Mucosa of rectum (tissue), 2 donors: ENCODE measurements at regions not wholly inside any gene's neighbourhood (a gene's known extent, or its start where the extent isn't known, plus 50 kb on each side); places are given as distances from the start of the nearest gene placed in this dataset.

Experiments used
- H3K27ac ChIP-seq, 2 donors: one replicate each; pipeline ENCODE4 v1.7.0; 2013; ENCODE audit warnings: inconsistent platforms in 2 of 2, low read depth in 2 of 2, low read length in 2 of 2
- H3K27me3 ChIP-seq, 2 donors: one replicate each; pipeline ENCODE4 v1.7.0; 2013; ENCODE audit warnings: low read length in 2 of 2; ENCODE audit not compliant: control insufficient read depth in 2 of 2, insufficient read depth in 2 of 2
- H3K36me3 ChIP-seq, 2 donors: one replicate each; pipeline ENCODE4 v1.7.0; 2013; ENCODE audit warnings: low read length in 2 of 2; ENCODE audit not compliant: control insufficient read depth in 2 of 2, insufficient read depth in 2 of 2
- H3K4me1 ChIP-seq, 2 donors: one replicate each; pipeline ENCODE4 v1.7.0; 2013; ENCODE audit warnings: low read length in 2 of 2, mild to moderate bottlenecking in 1 of 2; ENCODE audit not compliant: control insufficient read depth in 2 of 2, insufficient read depth in 2 of 2
- H3K4me3 ChIP-seq, 2 donors: one replicate each; pipeline ENCODE4 v1.7.0; 2013; ENCODE audit warnings: low read length in 2 of 2
- H3K9ac ChIP-seq, 2 donors: one replicate each; pipeline ENCODE4 v1.7.0; 2013; ENCODE audit warnings: low read length in 2 of 2, low read depth in 1 of 2, mild to moderate bottlenecking in 1 of 2
- H3K9me3 ChIP-seq, 2 donors: one replicate each; pipeline ENCODE4 v1.7.0; 2013; ENCODE audit warnings: low read length in 2 of 2; ENCODE audit not compliant: control insufficient read depth in 2 of 2
- donor health status: healthy.
- donor health status: Normal muscosa, but diverticular disease.

DNA sequence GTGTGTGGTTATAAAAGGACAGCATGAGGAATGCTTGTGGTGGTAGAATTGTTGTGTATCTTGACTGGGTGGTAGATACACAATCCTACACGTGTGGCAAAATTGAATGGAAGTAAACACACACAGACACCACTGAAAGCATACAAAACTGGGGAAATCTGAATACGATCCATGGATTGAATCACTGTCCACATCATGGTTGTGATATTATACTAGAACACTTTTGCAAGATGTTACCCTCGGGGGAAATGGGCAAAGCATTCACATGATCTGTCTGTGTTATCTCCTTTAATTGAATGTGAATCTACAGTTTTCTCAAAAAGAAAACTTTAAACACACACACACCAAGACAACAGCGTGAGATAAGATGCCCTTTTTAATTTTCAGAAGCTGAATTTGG, 165.2 kb upstream of the CELF2 start:
- Histone ChIP-seq H3K27ac (no peak overlapping the region), H3K9ac (no peak overlapping the region), H3K36me3 (no peaks in the 10 kb centered on the region), H3K27me3 (no peaks in the 10 kb centered on the region), H3K4me1 (peaks cover 2% of the 10 kb centered on the region in 2 donors), H3K9me3 (no peaks in the 10 kb centered on the region), H3K4me3 (no peak overlapping the region)

DNA sequence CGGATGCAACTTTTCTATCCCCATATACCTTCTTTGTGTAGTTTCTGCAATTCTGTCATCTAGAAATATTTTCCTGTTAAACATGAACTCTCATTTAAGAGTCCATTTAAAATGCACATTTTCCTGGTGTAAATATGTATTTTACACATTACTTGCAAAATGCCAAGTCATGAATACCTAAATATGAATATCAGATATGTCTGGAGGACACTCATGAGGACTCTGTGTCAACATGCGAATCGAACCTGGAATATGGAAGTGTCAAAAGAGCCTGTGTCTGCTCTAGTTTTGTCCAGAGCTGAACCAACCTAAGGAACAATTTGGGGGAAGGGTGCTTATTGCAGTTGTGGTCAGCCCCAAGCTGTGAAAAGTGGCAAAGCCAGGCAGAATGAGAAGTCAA, 163.7 kb upstream of the CELF2 start:
- Histone ChIP-seq H3K36me3 (no peaks in the 10 kb centered on the region), H3K4me3 (no peak overlapping the region), H3K9me3 (no peaks in the 10 kb centered on the region), H3K27me3 (no peaks in the 10 kb centered on the region), H3K4me1 (no peaks in the 10 kb centered on the region), H3K27ac (no peak overlapping the region), H3K9ac (no peak overlapping the region)

DNA sequence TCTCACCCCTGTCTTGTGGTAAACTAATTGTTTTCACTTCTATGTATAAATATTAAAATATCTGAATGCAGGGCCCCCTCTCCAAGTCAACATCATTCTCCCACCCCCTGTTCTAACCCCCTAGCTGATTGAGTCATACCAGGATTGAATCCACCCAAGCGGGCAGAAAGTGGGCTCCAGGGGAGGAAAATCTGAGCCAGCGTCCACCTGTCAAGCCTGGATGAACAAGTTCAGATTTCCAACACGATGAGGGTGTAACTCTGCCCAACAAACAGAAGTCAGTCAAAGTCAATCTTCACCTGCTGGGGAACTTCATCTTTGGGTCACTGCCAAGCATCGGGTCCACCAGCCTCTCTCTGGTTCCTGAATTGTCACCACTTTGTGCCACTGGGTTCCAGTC, 162.9 kb upstream of the CELF2 start:
- Histone ChIP-seq H3K9ac (no peak overlapping the region), H3K36me3 (no peaks in the 10 kb centered on the region), H3K4me3 (no peak overlapping the region), H3K9me3 (no peaks in the 10 kb centered on the region), H3K27ac (no peak overlapping the region), H3K27me3 (no peaks in the 10 kb centered on the region), H3K4me1 (no peaks in the 10 kb centered on the region)

DNA sequence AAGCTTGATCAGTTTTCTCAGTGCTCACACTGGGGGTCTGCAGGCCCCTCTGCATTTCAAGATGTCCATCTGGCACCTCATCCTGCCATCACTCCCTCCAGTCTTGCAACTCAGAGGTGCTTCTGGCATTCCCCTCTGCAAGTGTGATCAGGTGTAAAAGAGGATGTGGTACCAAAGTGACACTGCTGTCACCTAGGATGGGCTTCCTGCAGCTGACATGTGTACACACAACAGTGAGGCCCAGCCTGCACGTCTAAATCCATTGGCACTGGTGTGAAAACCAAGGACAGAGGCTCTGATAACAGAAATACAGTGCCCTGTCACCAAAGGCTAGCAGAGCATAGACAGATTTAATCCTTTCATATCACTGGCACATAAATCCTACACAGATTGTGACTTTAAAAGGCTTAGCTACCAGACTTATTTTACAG, 162.5 kb upstream of the CELF2 start:
- no peak overlapping the region for H3K4me3 ChIP-seq

DNA sequence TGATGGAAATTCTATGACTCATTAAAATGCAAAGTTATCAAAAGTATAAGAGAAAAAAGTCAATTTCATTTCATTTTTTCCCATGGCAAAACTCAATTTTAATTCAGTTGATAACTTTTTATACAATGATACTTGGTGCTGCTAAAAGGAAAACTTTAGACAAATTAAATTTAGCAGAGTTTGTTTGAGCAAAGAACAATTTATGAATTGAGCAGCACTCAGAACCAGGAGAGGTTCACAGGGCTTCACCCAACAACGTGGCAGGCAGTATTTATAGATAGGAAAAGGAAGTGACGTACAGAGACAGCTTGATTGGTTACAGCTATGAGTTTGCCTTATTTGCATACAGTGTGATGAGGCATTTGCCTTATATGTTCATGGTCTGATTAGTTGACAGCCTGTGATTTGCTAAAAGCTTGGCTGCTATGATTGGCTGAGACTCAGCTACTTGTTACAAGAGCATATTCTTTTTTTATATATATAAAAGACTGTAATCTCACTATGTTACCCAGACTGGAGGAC, 157.2 kb upstream of the CELF2 start:
- no peak overlapping the region for H3K9ac ChIP-seq
- H3K9me3 ChIP-seq: no peaks in the 10 kb centered on the region
- H3K4me3 ChIP-seq: no peak overlapping the region
- no peaks in the 10 kb centered on the region for H3K4me1 ChIP-seq
- no peaks in the 10 kb centered on the region for H3K36me3 ChIP-seq
- H3K27me3 ChIP-seq: no peaks in the 10 kb centered on the region
- no peak overlapping the region for H3K27ac ChIP-seq

More for the DNA sequence above, 162.5 kb upstream of the CELF2 start:
- no peak overlapping the region for H3K9ac ChIP-seq
- no peaks in the 10 kb centered on the region for H3K36me3 ChIP-seq
- H3K4me1 ChIP-seq: no peaks in the 10 kb centered on the region
- H3K9me3 ChIP-seq: no peaks in the 10 kb centered on the region
- no peaks in the 10 kb centered on the region for H3K27me3 ChIP-seq
- no peak overlapping the region for H3K27ac ChIP-seq

DNA sequence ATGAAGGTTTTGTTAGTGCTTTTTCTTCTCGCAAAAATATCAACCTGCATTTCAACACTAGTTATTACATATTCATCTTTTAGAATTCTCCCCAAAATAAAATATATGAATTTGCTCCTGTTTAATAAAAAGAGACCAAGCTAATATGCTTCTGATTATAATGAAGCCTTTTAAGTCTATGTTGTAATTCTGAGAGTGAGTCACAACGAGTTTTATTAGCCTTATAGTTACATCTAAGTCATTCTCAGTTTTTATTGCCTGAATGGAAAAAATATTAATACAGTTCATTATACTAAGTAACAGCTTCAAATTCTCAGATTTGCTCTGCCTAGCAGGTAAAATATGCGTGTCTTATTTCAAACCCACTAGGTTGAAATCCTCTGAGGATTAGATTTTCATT, 152.4 kb upstream of the CELF2 start:
- H3K36me3 ChIP-seq: no peaks in the 10 kb centered on the region
- no peaks in the 10 kb centered on the region for H3K9me3 ChIP-seq
- H3K4me3 ChIP-seq: no peak overlapping the region
- no peaks in the 10 kb centered on the region for H3K4me1 ChIP-seq
- no peaks in the 10 kb centered on the region for H3K27me3 ChIP-seq
- H3K9ac ChIP-seq: no peak overlapping the region
- no peak overlapping the region for H3K27ac ChIP-seq

DNA sequence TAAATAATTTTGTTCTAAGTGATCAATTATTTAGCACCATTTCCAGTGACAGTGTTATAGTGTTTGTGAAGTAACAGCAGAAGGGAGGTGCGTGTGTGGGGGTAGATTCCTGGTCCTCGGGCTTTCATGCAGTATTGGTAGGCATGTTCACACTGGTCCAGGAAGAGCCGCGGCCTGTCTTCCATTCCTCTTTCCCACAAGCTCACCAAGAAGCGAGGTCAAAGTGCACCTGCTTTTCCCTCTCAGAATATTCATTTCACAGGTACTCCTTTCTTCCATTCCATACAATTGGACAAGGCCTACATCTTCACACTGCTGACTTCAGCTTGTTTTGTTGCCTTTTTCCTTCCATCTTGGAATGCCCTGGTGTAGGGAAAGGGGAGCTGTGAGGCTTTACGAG, 151.8 kb upstream of the CELF2 start:
- Histone ChIP-seq H3K27me3 (no peaks in the 10 kb centered on the region), H3K4me3 (no peak overlapping the region), H3K9ac (no peak overlapping the region), H3K36me3 (no peaks in the 10 kb centered on the region), H3K27ac (no peak overlapping the region), H3K4me1 (no peaks in the 10 kb centered on the region), H3K9me3 (no peaks in the 10 kb centered on the region)

DNA sequence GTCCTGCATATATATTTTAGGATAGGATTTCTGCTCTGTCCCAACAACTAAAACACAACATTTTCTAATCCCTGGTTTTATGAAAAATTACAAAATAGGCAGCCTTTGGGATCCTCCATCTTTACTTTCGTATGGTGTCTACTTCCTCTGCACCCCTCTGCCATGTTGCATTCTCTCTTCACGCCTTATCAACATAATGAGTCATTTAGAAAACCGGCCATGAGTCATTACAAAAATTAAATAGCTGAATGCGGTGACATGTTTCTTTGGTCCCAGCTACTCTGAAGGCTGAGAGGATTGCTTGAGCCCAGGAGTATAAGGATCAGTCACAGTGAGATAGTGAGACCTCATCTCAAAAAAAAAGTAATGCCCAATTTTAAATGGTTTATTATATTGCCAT, 148.1 kb upstream of the CELF2 start:
- H3K27me3 ChIP-seq: no peaks in the 10 kb centered on the region
- H3K9ac ChIP-seq: no peak overlapping the region
- no peak overlapping the region for H3K27ac ChIP-seq

DNA sequence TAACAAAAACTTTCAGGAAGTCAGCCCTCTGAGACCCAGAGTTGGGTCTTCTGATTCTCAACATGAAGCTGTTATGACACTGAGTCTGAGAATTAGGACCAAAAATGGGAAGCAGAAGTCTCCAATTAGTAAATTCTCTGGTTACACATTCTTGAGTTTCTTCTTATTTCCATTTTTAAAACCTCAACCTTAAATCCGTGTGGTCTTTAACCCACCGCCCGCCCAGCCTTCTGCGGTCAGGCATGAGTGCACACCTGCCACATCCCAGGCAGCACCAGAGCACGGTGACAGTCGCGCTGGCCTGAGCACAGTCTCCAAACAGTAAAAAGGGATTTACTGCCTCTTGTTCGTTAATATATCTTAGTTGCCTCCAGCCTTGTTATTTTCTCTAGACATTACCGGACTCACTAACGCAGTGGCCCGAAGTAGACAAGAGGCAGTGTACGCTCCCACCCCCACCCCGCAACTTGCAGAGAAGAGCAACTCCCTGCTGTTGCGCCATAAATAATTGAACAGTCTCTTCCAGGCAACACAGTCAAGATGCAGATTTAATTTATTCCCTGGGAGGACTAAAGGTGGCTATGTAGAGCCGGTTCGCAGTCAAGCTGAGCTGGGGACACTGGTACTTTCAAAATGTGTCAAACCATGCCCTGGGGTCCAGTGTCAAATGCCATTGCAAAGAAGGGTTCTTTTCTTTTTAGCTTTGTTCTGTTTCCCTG, 147.0 kb upstream of the CELF2 start:
- no peak overlapping the region for H3K9ac ChIP-seq
- no peaks in the 10 kb centered on the region for H3K9me3 ChIP-seq
- H3K4me3 ChIP-seq: no peak overlapping the region
- peaks cover 0 to 5% of the 10 kb centered on the region in 2 donors for H3K4me1 ChIP-seq
- H3K27ac ChIP-seq: no peak overlapping the region
- H3K36me3 ChIP-seq: no peaks in the 10 kb centered on the region
- no peaks in the 10 kb centered on the region for H3K27me3 ChIP-seq

More for the DNA sequence above, 148.1 kb upstream of the CELF2 start:
- H3K4me3 ChIP-seq: no peak overlapping the region
- H3K36me3 ChIP-seq: no peaks in the 10 kb centered on the region
- peaks cover 0 to 5% of the 10 kb centered on the region in 2 donors for H3K4me1 ChIP-seq
- H3K9me3 ChIP-seq: no peaks in the 10 kb centered on the region

DNA sequence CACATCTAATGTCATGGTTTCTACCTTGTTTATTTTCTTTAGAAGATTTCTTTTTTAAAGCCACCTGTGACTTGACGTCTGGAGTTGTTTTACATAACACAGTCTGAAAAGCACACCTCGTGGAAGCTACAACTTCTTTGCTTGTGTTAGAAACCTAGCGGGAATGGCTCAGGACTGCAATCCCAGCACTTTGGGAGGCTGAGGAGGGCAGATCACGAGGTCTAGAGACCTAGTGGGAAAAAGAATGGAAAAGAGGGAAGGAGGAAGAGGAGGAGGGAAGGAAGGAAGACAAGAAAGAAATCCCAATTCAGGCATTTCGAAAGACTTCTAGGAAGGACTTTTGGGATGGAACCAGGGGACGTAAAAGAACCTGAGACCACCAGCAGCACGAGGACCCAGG, 146.3 kb upstream of the CELF2 start:
- Histone ChIP-seq H3K36me3 (no peaks in the 10 kb centered on the region), H3K9me3 (no peaks in the 10 kb centered on the region), H3K9ac (no peak overlapping the region), H3K27me3 (no peaks in the 10 kb centered on the region), H3K4me1 (peaks cover 0 to 5% of the 10 kb centered on the region in 2 donors), H3K27ac (peak overlapping the region in 1 of 2 donors; percentile 27), H3K4me3 (no peak overlapping the region)
